Endodermal cell (in vitro differentiated cells): ENCODE measurements at regions not wholly inside any gene's neighbourhood (a gene's known extent, or its start where the extent isn't known, plus 50 kb on each side); places are given as distances from the start of the nearest gene placed in this dataset.
"Not testable (repeated sequence)": the region's sequence is repeated elsewhere in the genome, so short reads cannot be mapped to it uniquely, and the experiment has no call there.

Experiments
- DNase-seq: peaks from one replicate; pipeline ENCODE4 v3.0.0-alpha.2; 2017
- H3K27ac ChIP-seq: 2 replicates; pipeline ENCODE4 v1.5.1; 2013; ENCODE audit warnings: mild to moderate bottlenecking, low read depth, low read length, moderate library complexity
- H3K27me3 ChIP-seq: 2 replicates; pipeline ENCODE4 v1.6.1; 2013; ENCODE audit warnings: mild to moderate bottlenecking, low read length, moderate library complexity; ENCODE audit not compliant: insufficient read depth, control insufficient read depth, poor library complexity, severe bottlenecking
- H3K36me3 ChIP-seq: 2 replicates; pipeline ENCODE4 v1.7.0; 2013; ENCODE audit warnings: mild to moderate bottlenecking, low read length, moderate library complexity; ENCODE audit not compliant: control insufficient read depth, insufficient read depth
- H3K4me1 ChIP-seq: one replicate; pipeline ENCODE4 v1.7.0; 2013; ENCODE audit warnings: low read length; ENCODE audit not compliant: control insufficient read depth, insufficient read depth
- H3K4me3 ChIP-seq: 2 replicates; pipeline ENCODE4 v1.5.1; 2013; ENCODE audit warnings: mild to moderate bottlenecking, low read length, moderate library complexity
- H3K9ac ChIP-seq: 2 replicates; pipeline ENCODE4 v1.6.1; 2013; ENCODE audit warnings: mild to moderate bottlenecking, low read length, moderate library complexity; ENCODE audit not compliant: poor library complexity, severe bottlenecking; ENCODE audit errors: extremely low read depth
- H3K9me3 ChIP-seq: 2 replicates; pipeline ENCODE4 v1.6.1; 2013; ENCODE audit warnings: mild to moderate bottlenecking, low read length, moderate library complexity; ENCODE audit not compliant: control insufficient read depth
- H3K27ac Mint-ChIP-seq: 2 replicates; pipeline ENCODE4 v1.8.0; 2020; ENCODE audit warnings: mixed read lengths
- H3K27me3 Mint-ChIP-seq: 2 replicates; pipeline ENCODE4 v1.8.0; 2021; ENCODE audit warnings: mild to moderate bottlenecking, mixed read lengths; ENCODE audit not compliant: insufficient read depth
- H3K36me3 Mint-ChIP-seq: 2 replicates; pipeline ENCODE4 v1.8.0; 2020; ENCODE audit warnings: low read depth, mixed read lengths
- H3K4me1 Mint-ChIP-seq: 2 replicates; pipeline ENCODE4 v1.8.0; 2020; ENCODE audit warnings: mixed read lengths
- H3K4me3 Mint-ChIP-seq: 2 replicates; pipeline ENCODE4 v1.8.0; 2020; ENCODE audit warnings: mild to moderate bottlenecking, moderate library complexity, mixed read lengths
- H3K9me3 Mint-ChIP-seq: 2 replicates; pipeline ENCODE4 v1.8.0; 2020; ENCODE audit warnings: mild to moderate bottlenecking, mixed read lengths
- WGBS, 2 experiments: methylation state at CpG; one replicate each; pipeline versions ENCODE4 v1.1.5 to v1.1.7; 2013; ENCODE audit warnings: missing lambda C conversion rate in 2 of 2, mixed read lengths in 1 of 2; ENCODE audit not compliant: insufficient coverage in 1 of 2, insufficient read length in 1 of 2; 5-methylcytosine and 5-hydroxymethylcytosine counted together
- TF ChIP-seq, protein P1 (sequence below): fragments of 200-600 bp; sonication (generic); conservative IDR thresholded peaks from 2 replicates; pipeline ENCODE4 v1.5.0; 2021; ENCODE audit warnings: antibody characterized with exemption, mild to moderate bottlenecking

- H3K4me3 Mint-ChIP-seq = no peak overlapping the region
- Histone ChIP-seq H3K36me3 (no peaks in the 10 kb centered on the region), H3K4me3 (no peak overlapping the region), H3K9ac (no peak overlapping the region), H3K27ac (no peak overlapping the region), H3K27me3 (peaks cover under 1% of the 10 kb centered on the region), H3K9me3 (no peaks in the 10 kb centered on the region), H3K4me1 (peaks cover 3% of the 10 kb centered on the region)
- peaks cover 3% of the 10 kb centered on the region for H3K4me1 Mint-ChIP-seq
- H3K36me3 Mint-ChIP-seq = no peaks in the 10 kb centered on the region
- H3K9me3 Mint-ChIP-seq = no peaks in the 10 kb centered on the region
- H3K27me3 Mint-ChIP-seq = peaks cover 5% of the 10 kb centered on the region
- DNase-seq = peak; percentile 69
- 85 to 89% methylated on average over 10 to 13 of the region's 13 CpGs for WGBS, 2 experiments
- TF ChIP-seq, protein P1, sequence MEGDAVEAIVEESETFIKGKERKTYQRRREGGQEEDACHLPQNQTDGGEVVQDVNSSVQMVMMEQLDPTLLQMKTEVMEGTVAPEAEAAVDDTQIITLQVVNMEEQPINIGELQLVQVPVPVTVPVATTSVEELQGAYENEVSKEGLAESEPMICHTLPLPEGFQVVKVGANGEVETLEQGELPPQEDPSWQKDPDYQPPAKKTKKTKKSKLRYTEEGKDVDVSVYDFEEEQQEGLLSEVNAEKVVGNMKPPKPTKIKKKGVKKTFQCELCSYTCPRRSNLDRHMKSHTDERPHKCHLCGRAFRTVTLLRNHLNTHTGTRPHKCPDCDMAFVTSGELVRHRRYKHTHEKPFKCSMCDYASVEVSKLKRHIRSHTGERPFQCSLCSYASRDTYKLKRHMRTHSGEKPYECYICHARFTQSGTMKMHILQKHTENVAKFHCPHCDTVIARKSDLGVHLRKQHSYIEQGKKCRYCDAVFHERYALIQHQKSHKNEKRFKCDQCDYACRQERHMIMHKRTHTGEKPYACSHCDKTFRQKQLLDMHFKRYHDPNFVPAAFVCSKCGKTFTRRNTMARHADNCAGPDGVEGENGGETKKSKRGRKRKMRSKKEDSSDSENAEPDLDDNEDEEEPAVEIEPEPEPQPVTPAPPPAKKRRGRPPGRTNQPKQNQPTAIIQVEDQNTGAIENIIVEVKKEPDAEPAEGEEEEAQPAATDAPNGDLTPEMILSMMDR = no peak
- no peak overlapping the region for H3K27ac Mint-ChIP-seq
These were observed 70.9 kb upstream of the CTBP2 start for GRCh38 chr10:125231116-125231812.

GRCh38 chr10:125230251-125230650 is 69.9 kb upstream of the CTBP2 start:
- Histone ChIP-seq H3K27me3 (peaks cover 7% of the 10 kb centered on the region), H3K27ac (no peak overlapping the region), H3K9ac (no peak overlapping the region), H3K4me3 (no peak overlapping the region), H3K36me3 (no peaks in the 10 kb centered on the region), H3K9me3 (no peaks in the 10 kb centered on the region), H3K4me1 (no peaks in the 10 kb centered on the region)
- Mint-ChIP-seq H3K27ac (no peak overlapping the region), H3K27me3 (peaks cover 8% of the 10 kb centered on the region), H3K36me3 (no peaks in the 10 kb centered on the region), H3K9me3 (no peaks in the 10 kb centered on the region), H3K4me1 (peaks cover 2% of the 10 kb centered on the region), H3K4me3 (no peak overlapping the region)
- 93 to 100% methylated on average over 2 of the region's 2 CpGs for WGBS, 2 experiments
- DNase-seq = no peak
- TF ChIP-seq, protein P1 = no peak

- not testable (repeated sequence) for H3K9ac ChIP-seq, H3K4me1 ChIP-seq, H3K4me1 Mint-ChIP-seq, H3K36me3 Mint-ChIP-seq, H3K4me3 ChIP-seq, DNase-seq, H3K27ac Mint-ChIP-seq, H3K9me3 ChIP-seq, H3K4me3 Mint-ChIP-seq, H3K36me3 ChIP-seq, H3K9me3 Mint-ChIP-seq, H3K27ac ChIP-seq, H3K27me3 ChIP-seq
- WGBS, 2 experiments = 92 to 96% methylated on average over 14 to 26 of the region's 38 CpGs
- peaks cover 11% of the 10 kb centered on the region for H3K27me3 Mint-ChIP-seq
These were observed 68.0 kb upstream of the CTBP2 start for GRCh38 chr10:125228245-125228940.
